NCI-H2227 (cell line): ENCODE measurements at regions not wholly inside any gene's neighbourhood (a gene's known extent, or its start where the extent isn't known, plus 50 kb on each side); places are given as distances from the start of the nearest gene placed in this dataset.
"Not testable (repeated sequence)": the region's sequence is repeated elsewhere in the genome, so short reads cannot be mapped to it uniquely, and the experiment has no call there.

Experiments
- DNase-seq: peaks from one replicate; lab custom pipeline; 2025; ENCODE audit not compliant: unreplicated experiment; lab: John Stamatoyannopoulos, UW

DNA sequence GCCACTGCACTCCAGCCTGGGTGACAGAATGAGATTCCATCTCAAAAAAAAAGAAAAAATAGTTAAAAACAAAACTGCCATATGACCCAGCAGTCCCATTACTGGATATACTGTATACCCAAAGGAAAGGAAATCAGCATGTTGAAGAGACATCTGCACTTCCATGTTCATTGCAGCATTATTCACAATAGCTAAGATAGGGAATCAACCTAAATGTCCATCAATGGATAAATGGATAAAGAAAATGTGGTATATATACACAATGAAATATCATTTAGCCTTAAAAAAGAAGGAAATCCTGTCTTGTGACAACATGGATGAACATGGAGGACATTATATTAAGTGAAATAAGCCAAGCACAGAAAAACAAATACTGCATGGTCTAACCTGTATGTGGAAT, 160.7 kb downstream of the DUSP6 start:
- DNase-seq, result not testable (repeated sequence)

DNA sequence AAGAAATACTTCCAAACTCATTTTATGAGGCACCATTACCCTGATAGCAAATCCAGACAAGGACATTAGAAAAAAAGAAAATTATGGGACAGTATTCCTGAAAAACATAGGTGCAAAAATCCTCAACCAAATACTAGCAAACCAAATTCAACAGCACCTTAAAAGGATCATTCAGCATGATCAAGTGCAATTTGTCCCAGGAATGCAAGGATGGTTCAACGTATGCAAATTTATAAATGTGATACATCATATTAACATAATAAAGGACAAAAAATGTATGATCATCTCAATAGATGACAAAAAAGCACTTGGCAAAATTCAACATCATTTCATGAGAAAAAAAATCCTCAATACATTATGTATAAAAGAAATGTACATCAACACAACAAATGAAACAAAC, 162.9 kb downstream of the DUSP6 start:
- DNase-seq, result no peak

GRCh38 chr12:89187507-89187906, 164.8 kb downstream of the DUSP6 start:
- no peak for DNase-seq

- no peak for DNase-seq
These were observed 166.4 kb downstream of the DUSP6 start for GRCh38 chr12:89185889-89186288.

GRCh38 chr12:89185181-89185580, 167.1 kb downstream of the DUSP6 start:
- DNase-seq, result no peak

GRCh38 chr12:89183985-89184435, 168.3 kb downstream of the DUSP6 start:
- DNase-seq, result no peak

- no peak for DNase-seq
These were observed 170.9 kb downstream of the DUSP6 start for GRCh38 chr12:89181271-89181920.

GRCh38 chr12:89180496-89180895, 171.8 kb downstream of the DUSP6 start:
- DNase-seq, result no peak

DNA sequence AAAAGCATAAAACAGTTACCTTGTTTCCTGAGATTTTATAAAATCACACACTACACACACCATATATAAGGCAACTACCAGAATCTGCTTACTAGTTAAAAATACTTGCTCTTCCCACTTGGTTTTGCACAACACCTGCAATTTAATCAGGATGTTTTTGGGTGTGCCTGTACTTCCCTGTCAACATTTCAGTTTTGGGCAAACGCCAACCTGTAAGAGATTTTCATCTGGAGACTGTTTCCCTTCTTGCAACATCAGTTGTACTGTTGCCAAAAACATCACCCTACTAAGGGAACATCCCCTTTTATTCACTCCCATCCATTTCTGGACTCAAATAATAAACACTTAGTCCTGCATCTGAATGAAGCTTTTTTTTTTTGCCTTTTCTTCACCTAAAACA, 172.3 kb downstream of the DUSP6 start:
- DNase-seq, result no peak

GRCh38 chr12:89179245-89179644, 173.1 kb downstream of the DUSP6 start:
- no peak for DNase-seq

DNA sequence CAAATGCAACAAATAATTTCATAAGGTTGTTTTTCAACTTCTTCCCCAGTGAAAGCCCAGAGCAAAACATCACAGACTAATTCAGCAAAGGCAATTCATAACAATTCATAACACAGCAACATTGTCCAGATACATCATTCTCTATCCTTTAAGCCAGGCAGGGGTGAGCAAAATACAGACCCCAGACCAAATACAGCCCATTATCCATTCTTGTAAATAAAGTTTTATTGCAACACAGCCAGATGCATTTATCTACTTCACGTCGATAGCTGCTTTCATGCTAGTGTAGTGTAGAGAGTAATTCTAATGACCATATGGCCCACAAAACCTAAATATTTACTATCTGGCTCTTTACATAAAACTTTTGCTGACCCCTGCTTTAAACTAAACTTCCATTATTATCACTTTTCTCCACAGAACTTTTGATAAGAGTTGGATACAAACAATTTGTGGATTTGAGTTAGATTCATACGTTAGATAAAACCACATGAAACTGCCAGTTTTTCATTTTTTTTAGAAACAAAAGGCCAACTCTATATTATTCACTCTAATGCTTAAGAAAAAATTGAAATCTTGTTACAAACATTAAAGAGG, 174.4 kb downstream of the DUSP6 start:
- no peak for DNase-seq

DNA sequence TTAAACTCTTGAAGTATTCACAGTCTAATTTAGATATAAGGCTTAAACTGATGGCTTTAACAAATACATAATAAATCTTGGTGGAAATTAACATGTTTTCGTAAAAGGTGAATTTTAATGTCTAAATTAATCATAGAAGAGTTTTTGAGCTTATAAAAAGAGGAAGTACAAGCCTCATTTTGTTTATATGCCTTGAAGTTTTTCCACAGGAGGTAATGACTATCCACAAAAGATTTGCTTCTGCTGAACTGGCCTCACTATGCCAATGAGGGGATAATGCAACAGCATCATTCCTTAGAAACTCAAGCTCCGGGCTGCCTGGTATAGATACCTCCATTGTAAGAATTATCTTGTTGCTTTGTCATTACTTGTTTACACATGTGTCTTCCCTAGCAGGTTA, 175.6 kb downstream of the DUSP6 start:
- DNase-seq, result no peak

DNA sequence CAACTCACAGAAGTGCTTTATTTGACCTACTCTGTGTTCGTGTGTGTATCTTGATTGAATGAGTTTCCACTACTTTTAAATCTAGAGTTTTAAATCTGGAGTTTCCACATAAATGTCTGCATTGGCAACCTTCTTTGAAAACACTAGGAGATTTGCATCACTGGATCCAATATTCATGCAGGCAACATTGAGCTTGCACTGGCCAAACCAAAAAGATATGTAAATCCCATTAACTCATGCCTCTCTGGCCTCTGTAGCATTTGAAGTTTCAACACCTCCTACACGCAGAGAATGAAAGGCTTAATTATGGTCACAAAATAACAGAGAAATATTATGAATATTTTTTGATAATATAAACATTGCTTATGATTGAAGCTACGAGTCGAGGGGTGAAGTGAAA, 178.6 kb downstream of the DUSP6 start:
- no peak for DNase-seq

- no peak for DNase-seq
These were observed 179.2 kb downstream of the DUSP6 start for GRCh38 chr12:89173096-89173495.

GRCh38 chr12:89172224-89172623, 180.1 kb downstream of the DUSP6 start:
- no peak for DNase-seq

DNA sequence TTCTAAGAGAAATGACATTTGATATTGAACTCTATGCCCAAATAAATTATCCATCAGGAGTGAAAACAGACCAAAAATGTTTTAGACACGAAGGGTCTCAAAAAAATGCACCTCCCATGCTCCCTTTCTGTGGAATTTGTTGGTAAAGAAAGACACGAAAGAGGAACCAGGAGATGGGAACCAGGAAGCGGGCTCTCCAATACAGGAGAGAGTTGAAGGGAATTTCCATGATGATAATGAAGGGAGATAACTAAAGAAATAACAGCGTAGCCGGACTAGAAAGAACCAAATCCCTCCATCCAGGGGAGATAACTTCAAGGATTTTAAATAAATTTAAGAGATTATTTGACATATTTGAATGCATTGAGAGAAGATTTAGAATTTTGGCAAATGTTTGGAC, 183.0 kb downstream of the DUSP6 start:
- DNase-seq, result no peak

- DNase-seq, result no peak
These were observed 184.3 kb downstream of the DUSP6 start for GRCh38 chr12:89167986-89168385.

GRCh38 chr12:89166525-89166934, 185.8 kb downstream of the DUSP6 start:
- no peak for DNase-seq

- DNase-seq, result no peak
These were observed 186.2 kb downstream of the DUSP6 start for GRCh38 chr12:89166121-89166520.

- DNase-seq, result no peak
These were observed 186.6 kb downstream of the DUSP6 start for GRCh38 chr12:89165703-89166102.

- no peak for DNase-seq
These were observed 188.4 kb downstream of the DUSP6 start for GRCh38 chr12:89163918-89164317.

GRCh38 chr12:89162589-89163261, 189.6 kb downstream of the DUSP6 start:
- no peak for DNase-seq
